Esophagus squamous epithelium (tissue), 5 donors: ENCODE measurements at regions not wholly inside any gene's neighbourhood (a gene's known extent, or its start where the extent isn't known, plus 50 kb on each side); places are given as distances from the start of the nearest gene placed in this dataset.
"Not testable (repeated sequence)": the region's sequence is repeated elsewhere in the genome, so short reads cannot be mapped to it uniquely, and the experiment has no call there.

ENCODE experiments used
- DNase-seq: peaks from one replicate; lab custom pipeline; 2025; lab: John Stamatoyannopoulos, UW
- H3K27ac ChIP-seq, 4 donors: fragments of 200-600 bp; sonication (generic); one replicate each; pipeline ENCODE4 v1.5.1; 2016 to 2019; ENCODE audit warnings: mild to moderate bottlenecking in 1 of 4
- H3K27me3 ChIP-seq, 4 donors: fragments of 200-600 bp; sonication (generic); 1 replicate in 3 of 4; 2 replicates in 1 of 4; pipeline versions ENCODE4 v1.5.1 to v1.6.0; 2017 to 2021; ENCODE audit warnings: antibody characterized with exemption in 1 of 4
- H3K36me3 ChIP-seq, 3 donors: fragments of 200-600 bp; sonication (generic); one replicate each; pipeline ENCODE4 v1.5.1; 2016 to 2019
- H3K4me1 ChIP-seq, 3 donors: fragments of 200-600 bp; sonication (generic); one replicate each; pipeline ENCODE4 v1.5.1; 2017 to 2019
- H3K4me3 ChIP-seq, 4 donors: fragments of 200-600 bp; sonication (generic); 1 replicate in 3 of 4; 2 replicates in 1 of 4; pipeline ENCODE4 v1.5.1; 2016 to 2019; ENCODE audit warnings: mild to moderate bottlenecking in 2 of 4, moderate library complexity in 1 of 4
- H3K9me3 ChIP-seq, 3 donors: fragments of 200-600 bp; sonication (generic); one replicate each; pipeline ENCODE4 v1.5.1; 2016 to 2019
- POLR2A ChIP-seq, 4 donors: fragments of 450-650 bp; IDR thresholded peaks; one replicate each; pipeline ENCODE4 v1.6.1; 2017; ENCODE audit warnings: antibody characterized with exemption in 4 of 4, mild to moderate bottlenecking in 4 of 4, moderate library complexity in 3 of 4
- WGBS, 2 donors: methylation state at CpG; one replicate each; pipeline ENCODE4 v1.1.5; 2018; 5-methylcytosine and 5-hydroxymethylcytosine counted together
- intact Hi-C: fragments of 100-400 bp; cut with DNase I; formaldehyde crosslinking; loops from one replicate; pipeline ENCODE4 v1.15.0; 2022
- TF ChIP-seq, protein P1 (sequence below), 6 experiments: fragments of 450-650 bp in 4 of 6; fragments of 200-600 bp in 2 of 6; sonication (generic) in 2 of 6; IDR thresholded peaks; one replicate each; pipeline ENCODE4 v1.5.1; 2016 to 2019; ENCODE audit warnings: antibody characterized with exemption in 6 of 6, mild to moderate bottlenecking in 4 of 6, moderate library complexity in 4 of 6
- donor health status: DM: yes; HTN: yes; CAD: no.

GRCh38 chr1:70581661-70582060 lies 170.6 kb downstream of the CTH start:
- Histone ChIP-seq H3K4me1 (no peaks in the 10 kb centered on the region), H3K36me3 (no peaks in the 10 kb centered on the region), H3K4me3 (no peak overlapping the region), H3K9me3 (no peaks in the 10 kb centered on the region), H3K27ac (no peak overlapping the region), H3K27me3 (no peaks in the 10 kb centered on the region)
- TF ChIP-seq, protein P1, sequence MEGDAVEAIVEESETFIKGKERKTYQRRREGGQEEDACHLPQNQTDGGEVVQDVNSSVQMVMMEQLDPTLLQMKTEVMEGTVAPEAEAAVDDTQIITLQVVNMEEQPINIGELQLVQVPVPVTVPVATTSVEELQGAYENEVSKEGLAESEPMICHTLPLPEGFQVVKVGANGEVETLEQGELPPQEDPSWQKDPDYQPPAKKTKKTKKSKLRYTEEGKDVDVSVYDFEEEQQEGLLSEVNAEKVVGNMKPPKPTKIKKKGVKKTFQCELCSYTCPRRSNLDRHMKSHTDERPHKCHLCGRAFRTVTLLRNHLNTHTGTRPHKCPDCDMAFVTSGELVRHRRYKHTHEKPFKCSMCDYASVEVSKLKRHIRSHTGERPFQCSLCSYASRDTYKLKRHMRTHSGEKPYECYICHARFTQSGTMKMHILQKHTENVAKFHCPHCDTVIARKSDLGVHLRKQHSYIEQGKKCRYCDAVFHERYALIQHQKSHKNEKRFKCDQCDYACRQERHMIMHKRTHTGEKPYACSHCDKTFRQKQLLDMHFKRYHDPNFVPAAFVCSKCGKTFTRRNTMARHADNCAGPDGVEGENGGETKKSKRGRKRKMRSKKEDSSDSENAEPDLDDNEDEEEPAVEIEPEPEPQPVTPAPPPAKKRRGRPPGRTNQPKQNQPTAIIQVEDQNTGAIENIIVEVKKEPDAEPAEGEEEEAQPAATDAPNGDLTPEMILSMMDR (IDR thresholded peaks at IDR 0.05) = no peak
- no peak for TF ChIP-seq POLR2A (IDR thresholded peaks at IDR 0.05)
- intact Hi-C loops = no loop called here
- DNase-seq = no peak

DNA sequence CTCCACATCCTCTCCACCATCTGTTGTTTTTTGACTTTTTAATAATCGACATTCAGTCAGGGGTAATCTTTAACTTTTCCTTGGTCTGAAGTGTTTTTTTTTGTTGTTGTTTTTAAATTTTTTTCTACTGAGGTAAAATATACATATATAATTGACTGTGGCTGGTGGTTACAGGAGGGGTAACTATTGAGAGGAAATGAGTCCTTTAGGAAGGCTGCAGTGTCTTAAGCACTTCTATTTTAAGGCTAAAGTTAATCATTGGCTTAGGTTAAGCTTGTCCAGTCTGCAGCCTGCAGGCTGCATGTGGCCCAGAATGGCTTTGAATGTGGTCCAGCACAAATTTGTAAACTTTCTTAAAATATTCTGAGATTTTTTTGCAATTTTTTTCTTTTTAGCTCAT lies 172.5 kb downstream of the CTH start:
- TF ChIP-seq, protein P1 (IDR thresholded peaks at IDR 0.05) = no peak
- TF ChIP-seq POLR2A (IDR thresholded peaks at IDR 0.05) = no peak
- Histone ChIP-seq H3K36me3 (no peaks in the 10 kb centered on the region), H3K27me3 (no peaks in the 10 kb centered on the region), H3K4me3 (no peak overlapping the region), H3K4me1 (no peaks in the 10 kb centered on the region), H3K9me3 (no peaks in the 10 kb centered on the region), H3K27ac (no peak overlapping the region)
- no peak for DNase-seq
- intact Hi-C loops = no loop called here
- 80 to 92% methylated on average over 1 of the region's 1 CpG for WGBS, 2 donors

- no peaks in the 10 kb centered on the region for H3K36me3 ChIP-seq
- no peaks in the 10 kb centered on the region for H3K4me1 ChIP-seq
- no peak overlapping the region for H3K27ac ChIP-seq
- no peaks in the 10 kb centered on the region for H3K27me3 ChIP-seq
- H3K9me3 ChIP-seq = no peaks in the 10 kb centered on the region
- 41 to 55% methylated on average over 1 of the region's 1 CpG for WGBS, 2 donors
- no peak for DNase-seq
- no peak for TF ChIP-seq POLR2A (IDR thresholded peaks at IDR 0.05)
- intact Hi-C loops = no loop called here
- H3K4me3 ChIP-seq = no peak overlapping the region
These were observed 175.0 kb downstream of the CTH start for GRCh38 chr1:70586046-70586445.

- no peaks in the 10 kb centered on the region for H3K27me3 ChIP-seq
- H3K4me1 ChIP-seq = no peaks in the 10 kb centered on the region
- no peaks in the 10 kb centered on the region for H3K36me3 ChIP-seq
- TF ChIP-seq, protein P1 (IDR thresholded peaks at IDR 0.05) = no peak
- TF ChIP-seq POLR2A (IDR thresholded peaks at IDR 0.05) = no peak
- H3K27ac ChIP-seq = no peak overlapping the region
- H3K4me3 ChIP-seq = no peak overlapping the region
- 77 to 78% methylated on average over 3 of the region's 3 CpGs for WGBS, 2 donors
- intact Hi-C loops = no loop called here
- DNase-seq = no peak
- no peaks in the 10 kb centered on the region for H3K9me3 ChIP-seq
These were observed 176.9 kb downstream of the CTH start for GRCh38 chr1:70587872-70588366.

DNA sequence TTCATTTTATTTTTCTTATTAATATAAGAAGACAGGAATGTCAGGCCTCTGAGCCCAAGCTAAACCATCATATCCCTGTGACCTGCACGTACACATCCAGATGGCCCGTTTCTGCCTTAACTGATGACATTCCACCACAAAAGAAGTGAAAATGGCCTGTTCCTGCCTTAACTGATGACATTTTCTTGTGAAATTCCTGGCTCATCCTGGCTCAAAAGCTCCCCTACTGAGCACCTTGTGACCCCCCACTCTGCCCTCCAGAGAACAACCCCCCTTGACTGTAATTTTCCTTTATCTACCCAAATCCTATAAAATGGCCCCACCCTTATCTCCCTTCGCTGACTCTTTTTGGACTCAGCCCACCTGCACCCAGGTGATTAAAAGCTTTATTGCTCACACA lies 182.5 kb downstream of the CTH start:
- H3K9me3 ChIP-seq, H3K4me3 ChIP-seq, H3K27me3 ChIP-seq, H3K36me3 ChIP-seq, intact Hi-C loops, DNase-seq, H3K4me1 ChIP-seq, H3K27ac ChIP-seq: not testable (repeated sequence)
- WGBS, 2 donors = 55 to 80% methylated on average over 3 of the region's 3 CpGs

GRCh38 chr1:70608815-70609214 lies 197.7 kb downstream of the CTH start:
- Histone ChIP-seq H3K27me3 (no peaks in the 10 kb centered on the region), H3K4me3 (no peak overlapping the region), H3K36me3 (no peaks in the 10 kb centered on the region), H3K9me3 (no peaks in the 10 kb centered on the region), H3K4me1 (no peaks in the 10 kb centered on the region), H3K27ac (no peak overlapping the region)
- intact Hi-C loops = no loop called here
- WGBS, 2 donors = 78 to 85% methylated on average over 2 of the region's 2 CpGs
- DNase-seq = no peak
- TF ChIP-seq, protein P1 (IDR thresholded peaks at IDR 0.05) = no peak
- no peak for TF ChIP-seq POLR2A (IDR thresholded peaks at IDR 0.05)

DNA sequence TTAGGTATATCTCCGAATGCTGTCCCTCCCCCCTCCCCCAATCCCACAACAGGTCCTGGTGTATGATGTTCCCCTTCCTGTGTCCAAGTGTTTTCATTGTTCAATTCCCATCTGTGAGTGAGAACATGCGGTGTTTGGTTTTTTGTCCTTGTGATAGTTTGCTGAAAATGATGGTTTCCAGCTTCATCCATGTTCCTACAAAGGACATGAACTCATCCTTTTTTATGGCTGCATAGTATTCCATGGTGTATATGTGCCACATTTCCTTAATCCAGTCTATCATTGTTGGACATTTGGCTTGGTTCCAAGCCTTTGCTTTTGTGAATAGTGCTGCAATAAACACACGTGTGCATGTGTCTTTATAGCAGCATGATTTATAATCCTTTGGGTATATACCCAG lies 199.1 kb downstream of the CTH start:
- H3K27ac ChIP-seq, H3K36me3 ChIP-seq, intact Hi-C loops, H3K4me1 ChIP-seq, DNase-seq, H3K9me3 ChIP-seq, H3K27me3 ChIP-seq, H3K4me3 ChIP-seq: not testable (repeated sequence)
- 77% methylated on average over 2 to 3 of the region's 3 CpGs for WGBS, 2 donors
